ENCODE measurements at regions not wholly inside any gene's neighbourhood (a gene's known extent, or its start where the extent isn't known, plus 50 kb on each side); places are given as distances from the start of the nearest gene placed in this dataset.

DNA sequence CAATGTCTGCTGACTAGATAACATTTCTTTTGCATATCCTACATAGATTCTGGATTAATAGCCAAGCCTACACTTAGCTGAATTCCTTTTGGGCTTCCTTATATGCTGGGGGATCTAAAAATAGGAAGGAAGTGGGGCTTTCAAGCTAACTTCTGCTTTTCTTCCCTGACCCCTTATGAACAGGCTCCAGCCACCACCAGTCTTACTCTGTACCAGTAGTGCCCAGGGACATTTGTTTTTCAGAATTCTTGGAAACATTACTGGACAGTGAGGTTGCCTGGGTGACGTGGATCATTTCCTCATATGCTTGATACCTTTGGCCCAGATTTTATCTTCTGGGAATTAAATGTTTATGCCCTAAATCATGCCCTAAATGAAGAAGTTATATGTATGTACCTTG, 55.9 kb upstream of the SRRM4 start:
- Histone ChIP-seq H3K4me2 (ENCODE audit: low read depth, low read length, poor library complexity, severe bottlenecking) (no peak overlapping the region), H3K4me1 (ENCODE audit: insufficient read depth, low read length, poor library complexity, severe bottlenecking) (no peaks in the 10 kb centered on the region), H3K27me3 (ENCODE audit: insufficient read depth, low read length, poor library complexity, severe bottlenecking) (no peaks in the 10 kb centered on the region), H3K4me3 (ENCODE audit: low read length, poor library complexity, severe bottlenecking) (no peak overlapping the region), H3K9me2 (replicated peaks; ENCODE audit: low read depth, low read length) (no peaks in the 10 kb centered on the region), H2AFZ (ENCODE audit: low read length) (no peak overlapping the region), H3K79me2 (ENCODE audit: insufficient read depth, low read length) (no peaks in the 10 kb centered on the region), H3K36me3 (ENCODE audit: insufficient read depth, low read length) (no peaks in the 10 kb centered on the region), H3K9me3 (ENCODE audit: insufficient read depth, low read depth, low read length) (no peaks in the 10 kb centered on the region), H4K20me1 (ENCODE audit: insufficient read depth, low read length, poor library complexity, severe bottlenecking) (no peaks in the 10 kb centered on the region), H3F3A (ENCODE audit: low read depth) (no peaks in the 10 kb centered on the region), H3K9ac (ENCODE audit: low read depth, low read length, poor library complexity, severe bottlenecking) (no peak overlapping the region)
- TF ChIP-seq EZH2phosphoT487 (IDR thresholded peaks at IDR 0.05; ENCODE audit: borderline replicate concordance) = no peak
- TF ChIP-seq, protein P1, sequence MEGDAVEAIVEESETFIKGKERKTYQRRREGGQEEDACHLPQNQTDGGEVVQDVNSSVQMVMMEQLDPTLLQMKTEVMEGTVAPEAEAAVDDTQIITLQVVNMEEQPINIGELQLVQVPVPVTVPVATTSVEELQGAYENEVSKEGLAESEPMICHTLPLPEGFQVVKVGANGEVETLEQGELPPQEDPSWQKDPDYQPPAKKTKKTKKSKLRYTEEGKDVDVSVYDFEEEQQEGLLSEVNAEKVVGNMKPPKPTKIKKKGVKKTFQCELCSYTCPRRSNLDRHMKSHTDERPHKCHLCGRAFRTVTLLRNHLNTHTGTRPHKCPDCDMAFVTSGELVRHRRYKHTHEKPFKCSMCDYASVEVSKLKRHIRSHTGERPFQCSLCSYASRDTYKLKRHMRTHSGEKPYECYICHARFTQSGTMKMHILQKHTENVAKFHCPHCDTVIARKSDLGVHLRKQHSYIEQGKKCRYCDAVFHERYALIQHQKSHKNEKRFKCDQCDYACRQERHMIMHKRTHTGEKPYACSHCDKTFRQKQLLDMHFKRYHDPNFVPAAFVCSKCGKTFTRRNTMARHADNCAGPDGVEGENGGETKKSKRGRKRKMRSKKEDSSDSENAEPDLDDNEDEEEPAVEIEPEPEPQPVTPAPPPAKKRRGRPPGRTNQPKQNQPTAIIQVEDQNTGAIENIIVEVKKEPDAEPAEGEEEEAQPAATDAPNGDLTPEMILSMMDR (conservative IDR thresholded peaks at IDR 0.05; ENCODE audit: low read length) = no peak

DNA sequence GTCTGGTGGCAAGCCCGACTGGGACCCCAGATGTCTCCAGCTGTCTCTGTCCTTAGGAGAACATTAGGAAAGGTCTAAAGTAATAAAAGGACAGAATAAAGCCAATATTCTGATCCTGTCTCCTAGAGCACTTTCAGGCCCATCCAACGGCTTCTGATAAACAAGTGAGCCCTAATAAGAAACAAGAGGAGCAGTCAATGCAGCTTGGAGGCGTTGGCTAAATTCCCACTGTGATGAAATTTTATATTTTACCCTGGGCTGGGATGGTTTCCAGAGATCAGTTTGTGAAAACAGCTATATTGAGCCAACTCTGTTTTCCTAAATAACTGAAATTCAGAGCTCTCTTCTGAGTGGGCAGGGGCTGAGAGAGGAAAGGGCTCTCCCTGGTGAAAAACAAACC, 55.5 kb upstream of the SRRM4 start:
- no peak for TF ChIP-seq EZH2phosphoT487 (IDR thresholded peaks at IDR 0.05; ENCODE audit: borderline replicate concordance)
- TF ChIP-seq, protein P1 (conservative IDR thresholded peaks at IDR 0.05; ENCODE audit: low read length) = no peak
- Histone ChIP-seq H3K4me3 (ENCODE audit: low read length, poor library complexity, severe bottlenecking) (no peak overlapping the region), H3K27me3 (ENCODE audit: insufficient read depth, low read length, poor library complexity, severe bottlenecking) (no peaks in the 10 kb centered on the region)

More for the DNA sequence above, 55.5 kb upstream of the SRRM4 start:
- H3K9me3 ChIP-seq (ENCODE audit: insufficient read depth, low read depth, low read length) = no peaks in the 10 kb centered on the region
- H2AFZ ChIP-seq (ENCODE audit: low read length) = no peak overlapping the region
- H3F3A ChIP-seq (ENCODE audit: low read depth) = no peaks in the 10 kb centered on the region
- no peaks in the 10 kb centered on the region for H3K4me1 ChIP-seq (ENCODE audit: insufficient read depth, low read length, poor library complexity, severe bottlenecking)
- no peaks in the 10 kb centered on the region for H3K9me2 ChIP-seq (replicated peaks; ENCODE audit: low read depth, low read length)
- H3K4me2 ChIP-seq (ENCODE audit: low read depth, low read length, poor library complexity, severe bottlenecking) = no peak overlapping the region
- H4K20me1 ChIP-seq (ENCODE audit: insufficient read depth, low read length, poor library complexity, severe bottlenecking) = no peaks in the 10 kb centered on the region
- no peaks in the 10 kb centered on the region for H3K79me2 ChIP-seq (ENCODE audit: insufficient read depth, low read length)
- H3K9ac ChIP-seq (ENCODE audit: low read depth, low read length, poor library complexity, severe bottlenecking) = no peak overlapping the region
- no peaks in the 10 kb centered on the region for H3K36me3 ChIP-seq (ENCODE audit: insufficient read depth, low read length)
